ENCODE measurements at regions not wholly inside any gene's neighbourhood (a gene's known extent, or its start where the extent isn't known, plus 50 kb on each side); places are given as distances from the start of the nearest gene placed in this dataset. TPM values are rescaled to one million over a fixed set of nuclear protein-coding genes. Genes with fewer than 3 reads are reported as not detected.

DNA sequence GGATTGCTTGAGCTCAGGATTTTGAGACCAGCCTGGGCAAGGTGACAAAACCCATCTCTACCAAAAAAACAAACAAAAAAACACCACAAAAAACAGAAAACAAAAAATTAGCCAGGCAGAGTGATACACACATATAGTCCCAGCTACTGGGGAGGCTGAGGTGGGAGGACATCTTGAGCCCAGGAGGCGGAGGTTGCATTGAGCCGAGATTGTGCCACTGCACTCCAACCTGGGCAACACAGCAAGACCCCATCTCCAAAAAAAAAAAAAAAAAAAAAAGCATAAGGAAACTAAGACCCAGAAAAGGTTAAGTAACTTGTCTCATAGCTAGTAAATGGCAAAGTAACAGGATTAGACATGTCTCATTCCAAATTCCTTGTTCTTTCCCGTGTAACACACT lies 56.3 kb upstream of the PSMA6 start:
- DNase-seq (ENCODE audit: low read depth, low spot score): no peak
- TF ChIP-seq CTCF (IDR thresholded peaks at IDR 0.05; ENCODE audit: low read depth, low read length): no peak
- ChIA-PET CTCF (interaction anchor here (1.0 to 1.7 kb wide), 2 partner anchors 21 to 95 kb away, joined by 4 to 7 read pairs; no protein-coding TSS in a partner anchor), POLR2A (interaction anchor here (0.5 kb wide), 1 partner anchor 374 kb away, joined by 3 read pairs; no protein-coding TSS in a partner anchor)
- H3K9me3 ChIP-seq (ENCODE audit: control insufficient read depth, insufficient read depth, low read length): no peaks in the 10 kb centered on the region
- H3K4me3 ChIP-seq (ENCODE audit: low read depth, low read length): no peak overlapping the region
- no peaks in the 10 kb centered on the region for H3K27me3 ChIP-seq (ENCODE audit: control insufficient read depth, insufficient read depth, low read length)
- H3K27ac ChIP-seq (ENCODE audit: low read depth, low read length): no peak overlapping the region

DNA sequence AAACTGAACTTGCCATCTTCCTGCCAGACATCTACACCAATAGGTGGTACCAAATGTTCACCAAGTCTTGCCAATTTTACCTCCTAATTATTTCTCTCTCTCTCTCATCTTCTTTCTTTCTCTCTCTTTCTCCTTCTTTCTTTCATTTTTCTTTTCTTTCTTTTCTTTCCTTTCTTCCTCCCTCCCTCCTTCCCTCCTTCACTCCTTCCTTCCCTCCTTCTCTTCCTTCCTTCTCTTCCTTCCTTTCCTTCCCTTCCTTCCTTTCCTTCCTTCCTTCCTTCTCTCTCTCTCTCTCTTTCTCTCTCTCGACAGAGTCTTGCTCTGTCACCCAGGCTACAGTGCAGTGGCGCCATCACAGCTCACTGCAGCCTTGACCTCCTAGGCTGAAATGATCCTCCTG lies 55.4 kb upstream of the PSMA6 start:
- ChIA-PET POLR2A (no interaction called here), CTCF (no interaction called here)
- Histone ChIP-seq H3K27ac (ENCODE audit: low read depth, low read length) (no peak overlapping the region), H3K9me3 (ENCODE audit: control insufficient read depth, insufficient read depth, low read length) (no peaks in the 10 kb centered on the region), H3K27me3 (ENCODE audit: control insufficient read depth, insufficient read depth, low read length) (no peaks in the 10 kb centered on the region), H3K4me3 (ENCODE audit: low read depth, low read length) (no peak overlapping the region)
- no peak for TF ChIP-seq CTCF (IDR thresholded peaks at IDR 0.05; ENCODE audit: low read depth, low read length)
- DNase-seq (ENCODE audit: low read depth, low spot score): no peak

GRCh38 chr14:35240231-35240630 lies 52.0 kb upstream of the PSMA6 start:
- H3K27ac ChIP-seq (ENCODE audit: low read depth, low read length): no peak overlapping the region
- DNase-seq (ENCODE audit: low read depth, low spot score): no peak
- no peaks in the 10 kb centered on the region for H3K9me3 ChIP-seq (ENCODE audit: control insufficient read depth, insufficient read depth, low read length)
- no peak overlapping the region for H3K4me3 ChIP-seq (ENCODE audit: low read depth, low read length)
- POLR2A ChIA-PET: interaction anchor here (0.7 kb wide), 1 partner anchor 118 kb away, joined by 6 read pairs; the partner anchor contains the start of gene PPP2R3C
- H3K27me3 ChIP-seq (ENCODE audit: control insufficient read depth, insufficient read depth, low read length): no peaks in the 10 kb centered on the region
- TF ChIP-seq CTCF (IDR thresholded peaks at IDR 0.05; ENCODE audit: low read depth, low read length): no peak
- CTCF ChIA-PET: interaction anchor here (0.6 kb wide), 1 partner anchor 36 kb away, joined by 5 read pairs; no protein-coding TSS in a partner anchor

Small RNA genes in the stretch of these regions (small RNA-seq; reads per million reads assigned to genes)
- gene MRPL57P8 (ENCODE audit: insufficient read length, low read depth): not detected

Data from AG04450 (cell line).